Right atrium auricular region (tissue), 2 donors: ENCODE measurements at regions not wholly inside any gene's neighbourhood (a gene's known extent, or its start where the extent isn't known, plus 50 kb on each side); places are given as distances from the start of the nearest gene placed in this dataset.

Experiments used
- DNase-seq: peaks from one replicate; pipeline ENCODE4 v3.0.0-alpha.2; 2019; ENCODE audit warnings: low spot score
- H3K27ac ChIP-seq, 2 donors: fragments of 200-600 bp; sonication (generic); 1 replicate in 1 of 2; 2 replicates in 1 of 2; pipeline ENCODE4 v1.5.1; 2016 to 2019
- H3K27me3 ChIP-seq, 2 donors: fragments of 200-600 bp; sonication (generic); one replicate each; pipeline versions ENCODE4 v1.5.1 to v1.6.0; 2017 to 2019
- H3K36me3 ChIP-seq: fragments of 200-600 bp; sonication (generic); one replicate; pipeline ENCODE4 v1.5.1; 2016
- H3K4me1 ChIP-seq, 2 donors: fragments of 200-600 bp; sonication (generic); one replicate each; pipeline versions ENCODE4 v1.5.1 to v1.6.0; 2017 to 2019
- H3K4me3 ChIP-seq, 2 donors: fragments of 200-600 bp; sonication (generic); 1 replicate in 1 of 2; 2 replicates in 1 of 2; pipeline ENCODE4 v1.5.1; 2017 to 2019; ENCODE audit warnings: mild to moderate bottlenecking in 1 of 2, moderate library complexity in 1 of 2
- H3K9me3 ChIP-seq, 2 donors: fragments of 200-600 bp; sonication (generic); one replicate each; pipeline ENCODE4 v1.5.1; 2019
- CTCF ChIP-seq, 2 donors: fragments of 200-600 bp; sonication (generic); IDR thresholded peaks; one replicate each; pipeline ENCODE4 v1.5.1; 2019; ENCODE audit warnings: antibody characterized with exemption in 2 of 2

GRCh38 chr6:147947521-147947920, 395.1 kb upstream of the SASH1 start:
- no peak for TF ChIP-seq CTCF (IDR thresholded peaks at IDR 0.05)
- Histone ChIP-seq H3K9me3 (no peaks in the 10 kb centered on the region), H3K4me1 (peaks cover 0 to 11% of the 10 kb centered on the region in 2 donors), H3K4me3 (no peak overlapping the region), H3K27ac (no peak overlapping the region), H3K27me3 (no peaks in the 10 kb centered on the region), H3K36me3 (no peaks in the 10 kb centered on the region)
- no peak for DNase-seq

- H3K36me3 ChIP-seq: no peaks in the 10 kb centered on the region
- no peak overlapping the region for H3K27ac ChIP-seq
These were observed 392.5 kb upstream of the SASH1 start for GRCh38 chr6:147949981-147950622.

GRCh38 chr6:147950623-147950987, 392.0 kb upstream of the SASH1 start:
- H3K36me3 ChIP-seq: no peaks in the 10 kb centered on the region
- no peak for TF ChIP-seq CTCF (IDR thresholded peaks at IDR 0.05)
- peaks cover 0 to 11% of the 10 kb centered on the region in 2 donors for H3K4me1 ChIP-seq
- H3K27ac ChIP-seq: no peak overlapping the region
- H3K4me3 ChIP-seq: no peak overlapping the region
- H3K9me3 ChIP-seq: no peaks in the 10 kb centered on the region
- no peaks in the 10 kb centered on the region for H3K27me3 ChIP-seq
- DNase-seq: no peak

More at GRCh38 chr6:147949981-147950622, 392.5 kb upstream of the SASH1 start:
- H3K4me1 ChIP-seq: peaks cover 0 to 11% of the 10 kb centered on the region in 2 donors
- no peak overlapping the region for H3K4me3 ChIP-seq
- DNase-seq: no peak
- no peak for TF ChIP-seq CTCF (IDR thresholded peaks at IDR 0.05)
- H3K9me3 ChIP-seq: no peaks in the 10 kb centered on the region
- no peaks in the 10 kb centered on the region for H3K27me3 ChIP-seq

GRCh38 chr6:147951726-147952125, 390.9 kb upstream of the SASH1 start:
- no peaks in the 10 kb centered on the region for H3K27me3 ChIP-seq
- H3K4me1 ChIP-seq: peaks cover 0 to 11% of the 10 kb centered on the region in 2 donors
- no peak overlapping the region for H3K27ac ChIP-seq
- H3K4me3 ChIP-seq: no peak overlapping the region
- H3K36me3 ChIP-seq: no peaks in the 10 kb centered on the region
- DNase-seq: no peak
- H3K9me3 ChIP-seq: no peaks in the 10 kb centered on the region
- no peak for TF ChIP-seq CTCF (IDR thresholded peaks at IDR 0.05)

- H3K4me3 ChIP-seq: no peak overlapping the region
- no peak for TF ChIP-seq CTCF (IDR thresholded peaks at IDR 0.05)
- DNase-seq: no peak
These were observed 387.7 kb upstream of the SASH1 start for GRCh38 chr6:147954938-147955337.

GRCh38 chr6:147958683-147959082, 384.0 kb upstream of the SASH1 start:
- DNase-seq: no peak
- Histone ChIP-seq H3K36me3 (no peaks in the 10 kb centered on the region), H3K9me3 (no peaks in the 10 kb centered on the region), H3K27ac (no peak overlapping the region), H3K4me1 (no peaks in the 10 kb centered on the region), H3K27me3 (no peaks in the 10 kb centered on the region), H3K4me3 (no peak overlapping the region)
- TF ChIP-seq CTCF (IDR thresholded peaks at IDR 0.05): no peak

More at GRCh38 chr6:147954938-147955337, 387.7 kb upstream of the SASH1 start:
- Histone ChIP-seq H3K36me3 (no peaks in the 10 kb centered on the region), H3K27ac (no peak overlapping the region), H3K9me3 (no peaks in the 10 kb centered on the region), H3K27me3 (no peaks in the 10 kb centered on the region), H3K4me1 (peaks cover 0 to 11% of the 10 kb centered on the region in 2 donors)
